NCI-H1436 treated with DMSO at 0.1 percent for 48 hours (cell line): ENCODE measurements at regions not wholly inside any gene's neighbourhood (a gene's known extent, or its start where the extent isn't known, plus 50 kb on each side); places are given as distances from the start of the nearest gene placed in this dataset.

Source experiments
- DNase-seq: peaks from one replicate; lab custom pipeline; 2025; lab: John Stamatoyannopoulos, UW

GRCh38 chr6:66796987-66797386 lies 1090.0 kb upstream of the EYS start:
- DNase-seq: no peak

- DNase-seq: no peak
These were observed 1081.6 kb upstream of the EYS start for GRCh38 chr6:66788579-66788978.

- no peak for DNase-seq
These were observed 1065.8 kb upstream of the EYS start for GRCh38 chr6:66772800-66773199.

- no peak for DNase-seq
These were observed 1064.6 kb upstream of the EYS start for GRCh38 chr6:66771626-66772025.

GRCh38 chr6:66751630-66752029 lies 1044.6 kb upstream of the EYS start:
- no peak for DNase-seq

GRCh38 chr6:66740346-66740745 lies 1033.3 kb upstream of the EYS start:
- DNase-seq: no peak

GRCh38 chr6:66735106-66735890 lies 1028.3 kb upstream of the EYS start:
- DNase-seq: no peak

GRCh38 chr6:66731310-66731709 lies 1024.3 kb upstream of the EYS start:
- DNase-seq: no peak

- DNase-seq: no peak
These were observed 1018.6 kb upstream of the EYS start for GRCh38 chr6:66725670-66726069.

- no peak for DNase-seq
These were observed 1010.8 kb upstream of the EYS start for GRCh38 chr6:66717801-66718200.

GRCh38 chr6:66699385-66699784 lies 992.4 kb upstream of the EYS start:
- no peak for DNase-seq

GRCh38 chr6:66689608-66690007 lies 982.6 kb upstream of the EYS start:
- DNase-seq: no peak

GRCh38 chr6:66687611-66688140 lies 980.6 kb upstream of the EYS start:
- DNase-seq: no peak

- DNase-seq: no peak
These were observed 968.9 kb upstream of the EYS start for GRCh38 chr6:66675906-66676305.

- no peak for DNase-seq
These were observed 957.1 kb upstream of the EYS start for GRCh38 chr6:66664112-66664511.

- DNase-seq: no peak
These were observed 955.9 kb upstream of the EYS start for GRCh38 chr6:66662721-66663507.

GRCh38 chr6:66662196-66662595 lies 955.2 kb upstream of the EYS start:
- DNase-seq: no peak

GRCh38 chr6:66655420-66655819 lies 948.4 kb upstream of the EYS start:
- DNase-seq: no peak

GRCh38 chr6:66638518-66638917 lies 931.5 kb upstream of the EYS start:
- DNase-seq: no peak

- DNase-seq: no peak
These were observed 931.1 kb upstream of the EYS start for GRCh38 chr6:66638099-66638498.

GRCh38 chr6:66628917-66629316 lies 921.9 kb upstream of the EYS start:
- DNase-seq: no peak

GRCh38 chr6:66623050-66623449 lies 916.0 kb upstream of the EYS start:
- no peak for DNase-seq

GRCh38 chr6:66605971-66606370 lies 898.9 kb upstream of the EYS start:
- no peak for DNase-seq
